DND-41 (cell line): ENCODE measurements at regions not wholly inside any gene's neighbourhood (a gene's known extent, or its start where the extent isn't known, plus 50 kb on each side); places are given as distances from the start of the nearest gene placed in this dataset.

Source experiments
- ATAC-seq: fragments of 200-7000 bp; cut with Tn5 transposase; 3 replicates; pipeline ENCODE4 v1.9.1; 2021; ENCODE audit warnings: low read depth; ENCODE audit not compliant: insufficient read depth
- DNase-seq: peaks from one replicate; pipeline ENCODE4 v3.0.0-alpha.2; 2020
- H2AFZ ChIP-seq: 2 replicates; pipeline ENCODE4 v1.6.0; 2012; ENCODE audit warnings: low read depth, low read length
- H3K27ac ChIP-seq: 2 replicates; pipeline ENCODE4 v1.5.1; 2012; ENCODE audit warnings: low read length, inconsistent platforms
- H3K27me3 ChIP-seq: fragments of 200-600 bp; sonication (generic); 2 replicates; pipeline ENCODE4 v1.6.0; 2012; ENCODE audit warnings: low read length, mild to moderate bottlenecking, inconsistent platforms; ENCODE audit not compliant: insufficient read depth, poor library complexity
- H3K36me3 ChIP-seq: 2 replicates; pipeline ENCODE4 v1.5.1; 2012; ENCODE audit warnings: low read length, inconsistent platforms; ENCODE audit not compliant: insufficient read depth
- H3K4me1 ChIP-seq: 2 replicates; pipeline ENCODE4 v1.5.1; 2012; ENCODE audit warnings: mild to moderate bottlenecking, low read length; ENCODE audit not compliant: insufficient read depth
- H3K4me2 ChIP-seq: 2 replicates; pipeline ENCODE4 v1.6.0; 2012; ENCODE audit warnings: mild to moderate bottlenecking, moderate library complexity, low read length, inconsistent platforms; ENCODE audit not compliant: insufficient read depth
- H3K4me3 ChIP-seq, 2 experiments: fragments of 200-600 bp in 1 of 2; shearing (Covaris generic) in 1 of 2; 2 replicates each; pipeline ENCODE4 v1.5.1; 2012 to 2016; ENCODE audit warnings: inconsistent platforms in 2 of 2, low read length in 2 of 2, mild to moderate bottlenecking in 2 of 2, low read depth in 1 of 2, moderate library complexity in 1 of 2
- H3K79me2 ChIP-seq: 2 replicates; pipeline ENCODE4 v1.6.0; 2012; ENCODE audit warnings: low read length, inconsistent platforms; ENCODE audit not compliant: insufficient read depth
- H3K9ac ChIP-seq: 2 replicates; pipeline ENCODE4 v1.6.0; 2012; ENCODE audit warnings: low read depth, mild to moderate bottlenecking, inconsistent platforms, low read length, moderate library complexity
- H3K9me3 ChIP-seq: 2 replicates; pipeline ENCODE4 v1.5.1; 2012; ENCODE audit warnings: low read length, moderate library complexity, mild to moderate bottlenecking, inconsistent platforms; ENCODE audit not compliant: insufficient read depth, severe bottlenecking
- H4K20me1 ChIP-seq: 2 replicates; pipeline ENCODE4 v1.6.0; 2012; ENCODE audit warnings: low read length; ENCODE audit not compliant: insufficient read depth
- CTCF ChIP-seq: IDR thresholded peaks from 2 replicates; pipeline ENCODE4 v1.5.1; 2012; ENCODE audit warnings: borderline replicate concordance, low read length, moderate library complexity, mild to moderate bottlenecking; ENCODE audit not compliant: poor library complexity, severe bottlenecking; ENCODE audit errors: extremely low read depth
- EZH2 ChIP-seq: IDR thresholded peaks from 3 replicates; pipeline ENCODE4 v1.6.1; 2012; ENCODE audit warnings: borderline replicate concordance, low read depth, mild to moderate bottlenecking, moderate library complexity, low read length, inconsistent platforms; ENCODE audit not compliant: severe bottlenecking

GRCh38 chr5:98556712-98557111, 216.8 kb upstream of the RGMB start:
- no peaks in the 10 kb centered on the region for H3K9me3 ChIP-seq
- ATAC-seq (no peak), DNase-seq (no peak)
- TF ChIP-seq CTCF (no peak), EZH2 (no peak)
- no peak overlapping the region for H3K4me3 ChIP-seq
- no peaks in the 10 kb centered on the region for H3K36me3 ChIP-seq
- no peaks in the 10 kb centered on the region for H3K79me2 ChIP-seq
- no peak overlapping the region for H3K4me2 ChIP-seq
- no peak overlapping the region for H3K27ac ChIP-seq
- H3K4me1 ChIP-seq = no peaks in the 10 kb centered on the region
- no peak overlapping the region for H3K9ac ChIP-seq
- no peak overlapping the region for H2AFZ ChIP-seq
- no peaks in the 10 kb centered on the region for H4K20me1 ChIP-seq
- no peaks in the 10 kb centered on the region for H3K27me3 ChIP-seq

DNA sequence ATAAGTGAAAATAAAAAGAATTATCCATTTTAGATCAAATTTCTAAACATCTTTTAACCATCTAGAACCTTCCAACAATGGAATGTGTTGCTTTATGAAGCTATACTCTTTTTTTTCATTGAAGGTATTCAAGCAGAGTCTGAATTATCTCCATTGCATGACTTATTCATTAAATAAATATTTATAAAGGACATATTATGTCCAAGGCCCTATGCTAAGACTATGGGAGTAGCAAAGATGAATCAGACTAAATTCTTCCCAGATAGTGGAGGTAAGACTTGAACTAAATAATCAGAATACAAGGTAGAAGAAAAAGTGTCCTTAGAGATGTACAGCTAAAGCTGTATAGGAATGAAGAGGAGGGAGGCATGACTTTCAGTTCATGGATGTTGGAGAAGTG, 215.5 kb upstream of the RGMB start:
- Histone ChIP-seq H4K20me1 (no peaks in the 10 kb centered on the region), H3K4me1 (no peaks in the 10 kb centered on the region), H3K79me2 (no peaks in the 10 kb centered on the region), H3K27me3 (no peaks in the 10 kb centered on the region), H3K36me3 (no peaks in the 10 kb centered on the region), H3K9me3 (no peaks in the 10 kb centered on the region), H3K4me2 (no peak overlapping the region), H2AFZ (no peak overlapping the region), H3K9ac (no peak overlapping the region), H3K27ac (no peak overlapping the region), H3K4me3 (no peak overlapping the region)
- TF ChIP-seq EZH2 (no peak), CTCF (no peak)
- DNase-seq (no peak), ATAC-seq (no peak)

DNA sequence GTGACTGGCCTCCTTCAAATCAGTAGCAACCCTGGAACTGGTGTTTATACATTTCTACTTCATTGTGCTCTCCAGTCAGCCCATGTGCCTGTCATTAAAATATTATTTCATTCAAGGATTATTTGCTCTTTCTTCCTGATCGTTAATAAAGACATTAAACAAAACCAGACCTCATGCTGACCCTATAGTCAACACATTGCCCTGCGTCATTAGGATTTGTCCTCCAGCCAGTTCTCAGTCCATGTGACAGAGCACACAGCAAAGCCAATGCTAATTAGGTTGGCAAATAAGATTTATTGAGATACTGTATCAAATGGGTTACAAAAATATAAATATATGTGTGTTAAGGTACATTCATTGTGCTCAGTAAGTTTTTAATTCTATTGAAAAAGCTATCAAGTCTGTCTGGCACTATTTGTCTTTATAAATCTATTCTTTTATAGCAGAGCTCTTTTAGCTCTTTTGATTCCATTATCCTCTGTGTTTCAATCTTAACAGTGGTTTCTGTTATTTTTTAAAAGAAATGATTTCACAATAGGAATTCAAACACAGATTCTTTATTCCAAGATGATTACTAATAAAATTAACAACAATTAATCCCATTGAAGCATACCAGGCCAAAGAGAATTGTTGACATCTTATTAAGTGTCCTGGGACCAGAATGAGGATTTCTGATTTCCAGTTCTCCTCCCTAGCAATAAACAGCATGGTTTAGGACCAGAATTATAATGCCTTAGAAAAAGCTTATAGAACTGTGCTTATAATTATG, 209.4 kb upstream of the RGMB start:
- DNase-seq (no peak), ATAC-seq (no peak)
- Histone ChIP-seq H3K36me3 (no peaks in the 10 kb centered on the region), H3K27me3 (no peaks in the 10 kb centered on the region), H3K9ac (no peak overlapping the region), H3K4me2 (no peak overlapping the region), H3K4me1 (no peaks in the 10 kb centered on the region), H2AFZ (no peak overlapping the region), H3K9me3 (no peaks in the 10 kb centered on the region), H3K79me2 (no peaks in the 10 kb centered on the region), H4K20me1 (no peaks in the 10 kb centered on the region), H3K4me3 (no peak overlapping the region), H3K27ac (no peak overlapping the region)
- no peak for TF ChIP-seq EZH2
- no peak for TF ChIP-seq CTCF
